HEK293T (cell line): ENCODE measurements at regions not wholly inside any gene's neighbourhood (a gene's known extent, or its start where the extent isn't known, plus 50 kb on each side); places are given as distances from the start of the nearest gene placed in this dataset.

Source experiments
- ARNT ChIP-seq: fragments of 450-650 bp; IDR thresholded peaks from 2 replicates; pipeline ENCODE4 v1.6.1; 2017; ENCODE audit warnings: mild to moderate bottlenecking
- BHLHE40 ChIP-seq: fragments of 450-650 bp; IDR thresholded peaks from 2 replicates; pipeline ENCODE4 v1.6.1; 2016; ENCODE audit warnings: mild to moderate bottlenecking, moderate library complexity, borderline replicate concordance
- ELF4 ChIP-seq: fragments of 450-650 bp; IDR thresholded peaks from 2 replicates; pipeline ENCODE4 v1.6.1; 2017; ENCODE audit warnings: antibody characterized with exemption
- FOXA1 ChIP-seq: fragments of 450-650 bp; IDR thresholded peaks from 2 replicates; pipeline ENCODE4 v1.6.1; 2016; ENCODE audit warnings: mild to moderate bottlenecking
- FOXM1 ChIP-seq: fragments of 450-650 bp; IDR thresholded peaks from 2 replicates; pipeline ENCODE4 v1.6.1; 2017; ENCODE audit warnings: mild to moderate bottlenecking, borderline replicate concordance
- HDGF ChIP-seq: fragments of 450-650 bp; IDR thresholded peaks from 2 replicates; pipeline ENCODE4 v1.6.1; 2017; ENCODE audit warnings: antibody characterized with exemption, borderline replicate concordance
- L3MBTL2 ChIP-seq: fragments of 450-650 bp; conservative IDR thresholded peaks from 2 replicates; pipeline ENCODE4 v1.6.1; 2016; ENCODE audit warnings: mild to moderate bottlenecking
- LEF1 ChIP-seq: fragments of 450-650 bp; IDR thresholded peaks from 2 replicates; pipeline ENCODE4 v1.6.1; 2017; ENCODE audit warnings: mild to moderate bottlenecking, borderline replicate concordance
- NFRKB ChIP-seq: fragments of 450-650 bp; IDR thresholded peaks from 2 replicates; pipeline ENCODE4 v1.6.1; 2016; ENCODE audit warnings: mild to moderate bottlenecking, moderate library complexity
- SP1 ChIP-seq: fragments of 450-650 bp; IDR thresholded peaks from 2 replicates; pipeline ENCODE4 v1.6.1; 2017
- TARDBP ChIP-seq: fragments of 450-650 bp; IDR thresholded peaks from 2 replicates; pipeline ENCODE4 v1.6.1; 2016
- ZNF384 ChIP-seq: fragments of 450-650 bp; IDR thresholded peaks from 2 replicates; pipeline ENCODE4 v1.6.1; 2016
- TF ChIP-seq, protein P1 (sequence below): fragments of 450-650 bp; IDR thresholded peaks from 2 replicates; pipeline ENCODE4 v1.6.1; 2016

DNA sequence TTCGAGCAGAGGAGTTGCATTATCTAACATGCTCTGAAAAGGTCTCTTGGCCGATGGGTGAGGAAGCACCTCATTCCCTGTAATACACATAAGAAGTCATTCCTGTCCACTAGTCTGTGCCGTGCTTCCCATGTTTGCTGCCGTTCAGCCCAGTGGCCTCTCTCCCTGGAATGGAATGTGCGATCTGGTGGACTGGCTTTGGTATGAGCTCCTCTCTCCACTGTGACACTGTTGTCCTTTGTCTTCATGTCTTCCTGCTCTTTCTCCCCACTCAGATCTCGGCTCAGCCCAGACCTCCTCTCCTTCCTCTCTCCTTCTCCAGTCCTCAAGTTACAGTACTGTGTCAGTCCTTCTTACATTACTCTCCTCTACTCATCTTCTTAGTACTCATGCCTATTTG, 192.8 kb upstream of the KLF6 start:
- TF ChIP-seq L3MBTL2 = no peak
- TF ChIP-seq FOXA1 = no peak
- TF ChIP-seq SP1 = no peak
- TF ChIP-seq FOXM1 = no peak
- TF ChIP-seq TARDBP = no peak
- TF ChIP-seq NFRKB = no peak
- no peak for TF ChIP-seq BHLHE40
- no peak for TF ChIP-seq HDGF
- no peak for TF ChIP-seq ELF4
- no peak for TF ChIP-seq ARNT
- no peak for TF ChIP-seq LEF1
- no peak for TF ChIP-seq ZNF384
- TF ChIP-seq, protein P1, sequence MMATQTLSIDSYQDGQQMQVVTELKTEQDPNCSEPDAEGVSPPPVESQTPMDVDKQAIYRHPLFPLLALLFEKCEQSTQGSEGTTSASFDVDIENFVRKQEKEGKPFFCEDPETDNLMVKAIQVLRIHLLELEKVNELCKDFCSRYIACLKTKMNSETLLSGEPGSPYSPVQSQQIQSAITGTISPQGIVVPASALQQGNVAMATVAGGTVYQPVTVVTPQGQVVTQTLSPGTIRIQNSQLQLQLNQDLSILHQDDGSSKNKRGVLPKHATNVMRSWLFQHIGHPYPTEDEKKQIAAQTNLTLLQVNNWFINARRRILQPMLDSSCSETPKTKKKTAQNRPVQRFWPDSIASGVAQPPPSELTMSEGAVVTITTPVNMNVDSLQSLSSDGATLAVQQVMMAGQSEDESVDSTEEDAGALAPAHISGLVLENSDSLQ = no peak
